IMR-90 (cell line): ENCODE measurements at regions not wholly inside any gene's neighbourhood (a gene's known extent, or its start where the extent isn't known, plus 50 kb on each side); places are given as distances from the start of the nearest gene placed in this dataset.

Experiments used
- ATAC-seq: fragments of 200-7000 bp; cut with Tn5 transposase; 2 replicates; pipeline ENCODE4 v1.9.1; 2020; ENCODE audit warnings: low read depth, mild to moderate bottlenecking, moderate library complexity
- BruUV-seq: library from RNA; stranded (reverse); fragments of 400-500 nt; replicated peaks from 2 replicates; lab custom pipeline; 2021; lab: Mats Ljungman, UMichigan
- CTCF ChIA-PET: fragments of 300-600 bp; formaldehyde crosslinking; extraction: SDS; loops from one replicate; lab custom pipeline; 2021; ENCODE audit warnings: antibody characterized with exemption; lab: Yijun Ruan, JAX
- POLR2A ChIA-PET: fragments of 300-600 bp; sonication (Branson Sonifier 250); formaldehyde crosslinking; loops from one replicate; lab custom pipeline; 2022; ENCODE audit warnings: antibody characterized with exemption; ENCODE audit not compliant: unreplicated experiment; lab: Charles Lee
- DNase-seq: peaks from one replicate; pipeline ENCODE4 v3.0.0; 2013
- H2AFZ ChIP-seq: replicated peaks from 2 replicates; pipeline ENCODE3; 2013; ENCODE audit warnings: low read length, mild to moderate bottlenecking; ENCODE audit not compliant: poor library complexity
- H2AK5ac ChIP-seq: 2 replicates; pipeline ENCODE4 v1.6.1; 2013; ENCODE audit warnings: low read depth, low read length, inconsistent platforms
- H2AK9ac ChIP-seq: replicated peaks from 2 replicates; pipeline ENCODE3; 2013; ENCODE audit warnings: mild to moderate bottlenecking, low read depth, low read length, moderate library complexity; ENCODE audit not compliant: poor library complexity
- H2BK120ac ChIP-seq: 2 replicates; pipeline ENCODE4 v1.6.1; 2013; ENCODE audit warnings: low read depth, low read length, inconsistent platforms
- H2BK15ac ChIP-seq: 3 replicates; pipeline ENCODE4 v1.6.1; 2013; ENCODE audit warnings: low read depth, low read length, inconsistent platforms
- H2BK20ac ChIP-seq: 2 replicates; pipeline ENCODE4 v1.6.1; 2013; ENCODE audit warnings: low read depth, mild to moderate bottlenecking, inconsistent platforms, low read length, moderate library complexity
- H2BK5ac ChIP-seq: 2 replicates; pipeline ENCODE4 v1.6.1; 2013; ENCODE audit warnings: mild to moderate bottlenecking, low read depth, low read length, inconsistent platforms; ENCODE audit not compliant: poor library complexity, severe bottlenecking
- H3K14ac ChIP-seq: replicated peaks from 2 replicates; pipeline ENCODE4 v1.6.1; 2013; ENCODE audit warnings: low read depth, low read length, inconsistent platforms
- H3K18ac ChIP-seq: 2 replicates; pipeline ENCODE4 v1.6.1; 2013; ENCODE audit warnings: low read depth, low read length, control low read depth
- H3K23ac ChIP-seq: 2 replicates; pipeline ENCODE4 v1.6.1; 2013; ENCODE audit warnings: low read depth, low read length, inconsistent platforms
- H3K27ac ChIP-seq: 2 replicates; pipeline ENCODE4 v1.5.1; 2013; ENCODE audit warnings: mild to moderate bottlenecking, control low read depth, low read length; ENCODE audit not compliant: insufficient read depth
- H3K27me3 ChIP-seq: 2 replicates; pipeline ENCODE4 v1.6.1; 2013; ENCODE audit warnings: low read length; ENCODE audit not compliant: control insufficient read depth, insufficient read depth
- H3K36me3 ChIP-seq: 2 replicates; pipeline ENCODE4 v1.6.1; 2013; ENCODE audit warnings: low read length, mixed read lengths; ENCODE audit not compliant: control insufficient read depth, insufficient read depth
- H3K4ac ChIP-seq: 2 replicates; pipeline ENCODE4 v1.6.1; 2013; ENCODE audit warnings: low read depth, low read length, inconsistent platforms
- H3K4me1 ChIP-seq: 2 replicates; pipeline ENCODE4 v1.6.1; 2013; ENCODE audit warnings: low read length, mixed read lengths; ENCODE audit not compliant: control insufficient read depth, insufficient read depth
- H3K4me2 ChIP-seq: 2 replicates; pipeline ENCODE4 v1.6.1; 2013; ENCODE audit warnings: low read depth, mild to moderate bottlenecking, control low read depth, low read length, moderate library complexity
- H3K4me3 ChIP-seq: 2 replicates; pipeline ENCODE4 v1.5.1; 2013; ENCODE audit warnings: low read depth, mild to moderate bottlenecking, control low read depth, low read length, moderate library complexity; ENCODE audit not compliant: insufficient read depth
- H3K56ac ChIP-seq: 2 replicates; pipeline ENCODE4 v1.6.1; 2013; ENCODE audit warnings: low read length, inconsistent platforms; ENCODE audit not compliant: insufficient read depth; ENCODE audit errors: extremely low read depth
- H3K79me1 ChIP-seq, 2 experiments: 2 replicates each; pipeline ENCODE4 v1.6.1; 2013; ENCODE audit warnings: low read length in 2 of 2, inconsistent platforms in 1 of 2, low read depth in 1 of 2
- H3K9ac ChIP-seq: 2 replicates; pipeline ENCODE4 v1.6.1; 2013; ENCODE audit warnings: low read depth, low read length, control low read depth
- H3K9me1 ChIP-seq: 2 replicates; pipeline ENCODE4 v1.6.1; 2013; ENCODE audit warnings: low read length, inconsistent platforms; ENCODE audit not compliant: insufficient read depth
- H3K9me3 ChIP-seq: 2 replicates; pipeline ENCODE4 v1.6.1; 2013; ENCODE audit warnings: low read length; ENCODE audit not compliant: control insufficient read depth, insufficient read depth
- H4K20me1 ChIP-seq: 2 replicates; pipeline ENCODE4 v1.6.1; 2013; ENCODE audit warnings: low read length, inconsistent platforms; ENCODE audit not compliant: insufficient read depth
- H4K5ac ChIP-seq: 2 replicates; pipeline ENCODE4 v1.6.1; 2013; ENCODE audit warnings: mild to moderate bottlenecking, low read depth, low read length, control low read depth
- H4K8ac ChIP-seq, 2 experiments: 2 replicates each; pipeline ENCODE4 v1.6.1; 2013; ENCODE audit warnings: low read depth in 2 of 2, low read length in 2 of 2, control low read depth in 1 of 2, inconsistent platforms in 1 of 2
- H4K91ac ChIP-seq: 2 replicates; pipeline ENCODE4 v1.6.1; 2013; ENCODE audit warnings: low read depth, low read length, inconsistent platforms; ENCODE audit not compliant: insufficient read depth
- BHLHE40 ChIP-seq: fragments of 150-350 bp; IDR thresholded peaks from 2 replicates; pipeline ENCODE4 v1.6.1; 2016; ENCODE audit warnings: mild to moderate bottlenecking, low read depth, low read length
- CEBPB ChIP-seq: IDR thresholded peaks from 2 replicates; pipeline ENCODE4 v1.6.1; 2012; ENCODE audit warnings: low read depth, low read length, improper control_type of control experiment
- CHD1 ChIP-seq: IDR thresholded peaks from 2 replicates; pipeline ENCODE4 v1.6.1; 2012; ENCODE audit warnings: low read depth, low read length, improper control_type of control experiment
- CTCF ChIP-seq: conservative IDR thresholded peaks from 2 replicates; pipeline ENCODE4 v1.5.1; 2012; ENCODE audit warnings: mild to moderate bottlenecking, low read depth, low read length, improper control_type of control experiment
- ELK1 ChIP-seq: fragments of 150-350 bp; IDR thresholded peaks from 2 replicates; pipeline ENCODE4 v1.6.1; 2016; ENCODE audit warnings: low read depth, mild to moderate bottlenecking, low read length, moderate library complexity, borderline replicate concordance
- FOS ChIP-seq: fragments of 150-350 bp; IDR thresholded peaks from 2 replicates; pipeline ENCODE4 v1.6.1; 2016; ENCODE audit warnings: low read depth, low read length
- MAFK ChIP-seq: IDR thresholded peaks from 2 replicates; pipeline ENCODE4 v1.6.1; 2012; ENCODE audit warnings: low read depth, low read length, improper control_type of control experiment
- MAZ ChIP-seq: IDR thresholded peaks from 2 replicates; pipeline ENCODE4 v1.6.1; 2012; ENCODE audit warnings: low read depth, mild to moderate bottlenecking, low read length, improper control_type of control experiment, moderate library complexity, borderline replicate concordance
- MXI1 ChIP-seq: IDR thresholded peaks from 2 replicates; pipeline ENCODE4 v1.6.1; 2012; ENCODE audit warnings: low read depth, mild to moderate bottlenecking, low read length, moderate library complexity, borderline replicate concordance
- NFE2L2 ChIP-seq: fragments of 150-350 bp; IDR thresholded peaks from 2 replicates; pipeline ENCODE4 v1.6.1; 2016; ENCODE audit warnings: low read depth, mild to moderate bottlenecking, low read length
- POLR2A ChIP-seq: IDR thresholded peaks from 2 replicates; pipeline ENCODE4 v1.6.1; 2012; ENCODE audit warnings: mild to moderate bottlenecking, low read depth, low read length
- RAD21 ChIP-seq: IDR thresholded peaks from 2 replicates; pipeline ENCODE4 v1.6.1; 2012; ENCODE audit warnings: low read length, improper control_type of control experiment
- SMC3 ChIP-seq: fragments of 150-350 bp; IDR thresholded peaks from 2 replicates; pipeline ENCODE4 v1.6.1; 2016; ENCODE audit warnings: low read depth, mild to moderate bottlenecking, antibody characterized with exemption, low read length, moderate library complexity
- USF2 ChIP-seq: fragments of 150-350 bp; IDR thresholded peaks from 2 replicates; pipeline ENCODE4 v1.6.1; 2017; ENCODE audit warnings: mild to moderate bottlenecking, antibody characterized with exemption, low read length, low read depth
- WGBS, 2 experiments: methylation state at CpG; one replicate each; pipeline versions ENCODE4 v1.1.5 to v1.1.7; 2013; ENCODE audit warnings: missing lambda C conversion rate in 2 of 2; ENCODE audit not compliant: insufficient read length in 1 of 2; ENCODE audit errors: extremely low coverage in 2 of 2; 5-methylcytosine and 5-hydroxymethylcytosine counted together
- dilution Hi-C: fragments of 300-500 bp; cut with HindIII; formaldehyde crosslinking; loops from one replicate; pipeline ENCODE4 v1.14.3; 2018; ENCODE audit warnings: low sequenced_read_pairs; ENCODE audit not compliant: unreplicated experiment
- in situ Hi-C: fragments of 300-500 bp; cut with MboI; formaldehyde crosslinking; loops from 3 replicates; pipeline ENCODE4 v1.14.3; 2019; ENCODE audit warnings: low sequenced_read_pairs, inconsistent platforms, mixed read lengths
- intact Hi-C: fragments of 100-400 bp; cut with micrococcal nuclease; formaldehyde crosslinking; loops from 2 replicates; pipeline ENCODE4 v1.10.0; 2022

GRCh38 chr2:226002438-226002837 is 602.9 kb downstream of the NYAP2 start:
- Histone ChIP-seq H3K27ac (no peak overlapping the region), H2BK20ac (peak overlapping the region; percentile 9; the same call in 1 of the 2 replicates), H2BK15ac (peak overlapping the region; percentile 38; the same call in 1 of the 3 replicates), H3K4ac (peak overlapping the region; percentile 9; the same call in 1 of the 2 replicates), H3K79me1 (no peaks in the 10 kb centered on the region), H4K91ac (0 out of 2 replicates have a peak overlapping the region, but pooled peaks have one; percentile 37), H3K23ac (0 out of 2 replicates have a peak overlapping the region, but pooled peaks have one; percentile 1), H3K9me3 (no peaks in the 10 kb centered on the region), H4K20me1 (no peaks in the 10 kb centered on the region), H3K9ac (no peak overlapping the region), H3K4me3 (no peak overlapping the region), H2AFZ (no peak overlapping the region), H3K56ac (no peak overlapping the region), H4K5ac (0 out of 2 replicates have a peak overlapping the region, but pooled peaks have one; percentile 30), H3K9me1 (peaks cover 4% of the 10 kb centered on the region; the same call in 1 of the 2 replicates), H2BK120ac (peak overlapping the region; percentile 0), H4K8ac (peak overlapping the region in 1 of 2 experiments; percentile 29; a peak in 1 of 4 replicates), H2AK5ac (no peak overlapping the region), H3K4me2 (no peak overlapping the region), H2BK5ac (peak overlapping the region; percentile 7), H3K14ac (peak overlapping the region; percentile 14; the same call in 1 of the 2 replicates), H3K4me1 (no peaks in the 10 kb centered on the region; the same call in 1 of the 2 replicates), H3K27me3 (no peaks in the 10 kb centered on the region), H2AK9ac (no peak overlapping the region), H3K36me3 (no peaks in the 10 kb centered on the region), H3K18ac (peak overlapping the region; percentile 71; the same call in 1 of the 2 replicates)
- in situ Hi-C loops: no loop called here
- intact Hi-C loops: no loop called here
- POLR2A ChIA-PET: no interaction called here
- DNase-seq (peak; percentile 90), ATAC-seq (peak; percentile 68)
- TF ChIP-seq USF2 (0 out of 2 replicates have a peak, but pooled peaks have one; percentile 2), CEBPB (peak; percentile 88), MXI1 (no peak), POLR2A (no peak), MAZ (no peak), NFE2L2 (0 out of 2 replicates have a peak, but pooled peaks have one; percentile 6), ELK1 (no peak), MAFK (peak; percentile 53; the same call in 1 of the 2 replicates), CTCF (no peak), RAD21 (peak; percentile 12; the same call in 1 of the 2 replicates), BHLHE40 (no peak), FOS (no peak), CHD1 (no peak), SMC3 (no peak)
- BruUV-seq: no TSS peak
- WGBS, 2 experiments: 0% methylated on average over 1 of the region's 2 CpGs; no CpG with 5 or more reads in 1 of the 2 experiments
- dilution Hi-C loops: no loop called here
- CTCF ChIA-PET: no interaction called here
